ENCODE measurements at regions not wholly inside any gene's neighbourhood (a gene's known extent, or its start where the extent isn't known, plus 50 kb on each side); places are given as distances from the start of the nearest gene placed in this dataset.

- Histone ChIP-seq H3K4me3 (no peak overlapping the region), H3K9me3 (no peaks in the 10 kb centered on the region), H3K36me3 (no peaks in the 10 kb centered on the region), H3K27ac (no peak overlapping the region), H3K4me1 (no peaks in the 10 kb centered on the region), H3K27me3 (no peaks in the 10 kb centered on the region)
- no peak for TF ChIP-seq CTCF (IDR thresholded peaks at IDR 0.05)
- ATAC-seq (no peak), DNase-seq (no peak)
- intact Hi-C loops (cut with DNase I), result no loop called here
These were observed 70.3 kb upstream of the MAP1B start for GRCh38 chr5:72036951-72037350.

- no peak for TF ChIP-seq CTCF (IDR thresholded peaks at IDR 0.05)
- intact Hi-C loops (cut with DNase I), result no loop called here
- no peak for ATAC-seq
- H3K27ac ChIP-seq, result no peak overlapping the region
- DNase-seq, result no peak
- H3K9me3 ChIP-seq, result no peaks in the 10 kb centered on the region
- no peaks in the 10 kb centered on the region for H3K4me1 ChIP-seq
- H3K4me3 ChIP-seq, result no peak overlapping the region
- peaks cover 0 to 5% of the 10 kb centered on the region in 2 donors for H3K27me3 ChIP-seq
- H3K36me3 ChIP-seq, result no peaks in the 10 kb centered on the region
These were observed 66.8 kb upstream of the MAP1B start for GRCh38 chr5:72040513-72040912.

- intact Hi-C loops (cut with DNase I), result no loop called here
- Histone ChIP-seq H3K9me3 (no peaks in the 10 kb centered on the region), H3K27me3 (peaks cover 0 to 5% of the 10 kb centered on the region in 2 donors), H3K27ac (no peak overlapping the region), H3K4me3 (no peak overlapping the region), H3K36me3 (no peaks in the 10 kb centered on the region), H3K4me1 (no peaks in the 10 kb centered on the region)
- DNase-seq, result no peak
- TF ChIP-seq CTCF (IDR thresholded peaks at IDR 0.05), result no peak
- ATAC-seq, result no peak
These were observed 65.6 kb upstream of the MAP1B start for GRCh38 chr5:72041654-72042053.

GRCh38 chr5:72042097-72042496 is 65.2 kb upstream of the MAP1B start:
- no peak for DNase-seq
- intact Hi-C loops (cut with DNase I), result no loop called here
- no peak for ATAC-seq
- no peak for TF ChIP-seq CTCF (IDR thresholded peaks at IDR 0.05)
- Histone ChIP-seq H3K27me3 (peaks cover 0 to 5% of the 10 kb centered on the region in 2 donors), H3K4me3 (no peak overlapping the region), H3K9me3 (peaks cover 0 to under 1% of the 10 kb centered on the region in 2 donors), H3K27ac (no peak overlapping the region), H3K36me3 (no peaks in the 10 kb centered on the region), H3K4me1 (no peaks in the 10 kb centered on the region)

- Histone ChIP-seq H3K9me3 (peaks cover 0 to 13% of the 10 kb centered on the region in 2 donors), H3K36me3 (no peaks in the 10 kb centered on the region), H3K27me3 (peaks cover 0 to 5% of the 10 kb centered on the region in 2 donors), H3K27ac (no peak overlapping the region), H3K4me3 (no peak overlapping the region), H3K4me1 (no peaks in the 10 kb centered on the region)
- DNase-seq, result no peak
- ATAC-seq, result no peak
- intact Hi-C loops (cut with DNase I), result no loop called here
- no peak for TF ChIP-seq CTCF (IDR thresholded peaks at IDR 0.05)
These were observed 61.6 kb upstream of the MAP1B start for GRCh38 chr5:72045692-72046091.

All from left lung (tissue), 4 donors.